Esophagus squamous epithelium (tissue), 4 donors: ENCODE measurements at regions not wholly inside any gene's neighbourhood (a gene's known extent, or its start where the extent isn't known, plus 50 kb on each side); places are given as distances from the start of the nearest gene placed in this dataset.

Experiments
- CTCF ChIP-seq, 6 experiments: fragments of 450-650 bp in 4 of 6; fragments of 200-600 bp in 2 of 6; sonication (generic) in 2 of 6; IDR thresholded peaks; one replicate each; pipeline ENCODE4 v1.5.1; 2016 to 2019; ENCODE audit warnings: antibody characterized with exemption in 6 of 6, mild to moderate bottlenecking in 4 of 6, moderate library complexity in 4 of 6
- POLR2A ChIP-seq, 4 donors: fragments of 450-650 bp; IDR thresholded peaks; one replicate each; pipeline ENCODE4 v1.6.1; 2017; ENCODE audit warnings: antibody characterized with exemption in 4 of 4, mild to moderate bottlenecking in 4 of 4, moderate library complexity in 3 of 4

DNA sequence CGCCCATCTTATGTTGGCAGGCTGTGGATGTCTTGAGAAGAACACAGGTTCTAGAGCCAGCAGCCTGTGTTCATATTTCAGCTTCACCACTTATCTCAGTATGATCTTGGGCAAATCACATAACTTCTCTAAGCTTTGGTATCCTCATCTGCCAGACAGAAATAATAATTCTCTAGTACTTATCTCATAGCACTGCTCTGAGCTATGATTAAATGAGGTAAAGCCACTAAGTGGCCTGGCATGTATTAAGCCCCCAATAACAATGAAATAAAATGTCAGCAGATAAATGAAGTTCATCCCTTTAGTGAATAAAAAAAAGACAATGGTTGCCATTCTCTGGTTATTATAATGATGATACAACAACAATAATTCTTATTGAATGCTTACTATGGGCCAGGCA lies 104.9 kb upstream of the EEA1 start:
- TF ChIP-seq POLR2A (IDR thresholded peaks at IDR 0.05) (no peak), CTCF (IDR thresholded peaks at IDR 0.05) (no peak)
